ENCODE measurements at regions not wholly inside any gene's neighbourhood (a gene's known extent, or its start where the extent isn't known, plus 50 kb on each side); places are given as distances from the start of the nearest gene placed in this dataset.

DNA sequence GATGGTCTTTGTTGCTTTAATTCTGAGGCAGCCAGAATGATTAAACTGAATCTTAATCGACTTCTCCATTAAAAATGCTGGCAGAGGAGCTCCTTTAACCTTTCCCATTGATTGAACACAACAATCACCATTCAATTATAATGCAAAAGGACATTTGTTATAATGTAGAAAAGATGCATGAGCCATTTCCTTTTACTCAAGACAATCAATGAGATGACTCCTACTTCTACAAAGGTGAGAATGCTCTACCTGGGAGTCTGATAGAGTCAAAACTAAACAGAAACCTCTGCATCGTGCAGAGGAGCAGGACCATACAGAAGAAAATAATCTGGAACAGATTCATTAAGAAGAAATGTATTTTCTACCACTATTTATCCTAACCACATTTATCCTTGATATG lies 253.6 kb upstream of the DACH1 start:
- DNase-seq: no peak
- Histone ChIP-seq H3F3A (replicated peaks; ENCODE audit: insufficient read depth) (peaks cover 9% of the 10 kb centered on the region), H3K4me2 (no peak overlapping the region), H3K27me3 (ENCODE audit: insufficient read depth) (no peaks in the 10 kb centered on the region), H3K79me2 (ENCODE audit: insufficient read depth) (no peaks in the 10 kb centered on the region), H2AFZ (ENCODE audit: low read depth) (no peak overlapping the region), H3K4me1 (ENCODE audit: control insufficient read depth in 1 of 2, insufficient read depth in 2 of 2, low read depth in 1 of 2, low read length in 1 of 2) (no peaks in the 10 kb centered on the region; a peak in 1 of 4 replicates), H3K36me3 (replicated peaks in 1 of 2; ENCODE audit: control insufficient read depth in 1 of 2, insufficient read depth in 2 of 2, low read length in 1 of 2) (no peaks in the 10 kb centered on the region), H3K27ac (ENCODE audit: low read depth in 2 of 2, low read length in 1 of 2) (no peak overlapping the region), H3K9ac (no peak overlapping the region), H4K20me1 (ENCODE audit: insufficient read depth) (no peaks in the 10 kb centered on the region), H3K4me3 (ENCODE audit: low read depth in 2 of 2, low read length in 1 of 2) (no peak overlapping the region), H3K9me2 (no peaks in the 10 kb centered on the region), H3K9me3 (no peaks in the 10 kb centered on the region)
- ChIA-PET CTCF (interaction anchor here (0.9 kb wide), 1 partner anchor 42 kb away, joined by 3 read pairs; no protein-coding TSS in a partner anchor), POLR2A (no interaction called here)
- no peak for TF ChIP-seq GATA2 (CRISPR knock-in tag; IDR thresholded peaks at IDR 0.05)
- 46% methylated on average over 2 of the region's 2 CpGs for WGBS (ENCODE audit: low lambda C conversion rate)

- no peak for DNase-seq
- no peak overlapping the region for H3K27ac ChIP-seq (ENCODE audit: low read depth in 2 of 2, low read length in 1 of 2)
- no peaks in the 10 kb centered on the region for H3K9me2 ChIP-seq
- POLR2A ChIA-PET: no interaction called here
- TF ChIP-seq ELF1 (IDR thresholded peaks at IDR 0.05) (no peak), FOXM1 (IDR thresholded peaks at IDR 0.05; ENCODE audit: low read depth) (no peak), YY1 (IDR thresholded peaks at IDR 0.05; ENCODE audit: low read depth) (no peak), GABPA (IDR thresholded peaks at IDR 0.05; ENCODE audit: low read depth) (no peak), USF2 (IDR thresholded peaks at IDR 0.05; ENCODE audit: borderline replicate concordance, low read depth, low read length) (no peak), MXI1 (IDR thresholded peaks at IDR 0.05; ENCODE audit: low read depth, low read length) (no peak), TEAD4 (IDR thresholded peaks at IDR 0.05; ENCODE audit: borderline replicate concordance, insufficient read depth) (no peak), SMC3 (IDR thresholded peaks at IDR 0.05; ENCODE audit: low read depth, low read length) (no peak), JUND (IDR thresholded peaks at IDR 0.05) (no peak), CTCF (IDR thresholded peaks at IDR 0.05) (no peak), MEF2A (IDR thresholded peaks at IDR 0.05; ENCODE audit: borderline replicate concordance, low read depth) (no peak), POLR2AphosphoS5 (IDR thresholded peaks at IDR 0.05; ENCODE audit: low read depth, low read length) (no peak), TCF12 (IDR thresholded peaks at IDR 0.05) (no peak), NRF1 (IDR thresholded peaks at IDR 0.05; ENCODE audit: low read depth, low read length) (no peak)
- TF ChIP-seq, protein P1, sequence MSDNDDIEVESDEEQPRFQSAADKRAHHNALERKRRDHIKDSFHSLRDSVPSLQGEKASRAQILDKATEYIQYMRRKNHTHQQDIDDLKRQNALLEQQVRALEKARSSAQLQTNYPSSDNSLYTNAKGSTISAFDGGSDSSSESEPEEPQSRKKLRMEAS (IDR thresholded peaks at IDR 0.05; ENCODE audit: low read depth): no peak
- H3K9ac ChIP-seq: no peak overlapping the region
- H3K9me3 ChIP-seq: no peaks in the 10 kb centered on the region
- CTCF ChIA-PET: interaction anchor here (1.1 to 1.3 kb wide), 2 partner anchors 11 to 452 kb away, joined by 3 read pairs; no protein-coding TSS in a partner anchor
- WGBS (ENCODE audit: low lambda C conversion rate): 69% methylated on average over 2 of the region's 2 CpGs
- H3K4me3 ChIP-seq (ENCODE audit: low read depth in 2 of 2, low read length in 1 of 2): no peak overlapping the region
- no peak overlapping the region for H2AFZ ChIP-seq (ENCODE audit: low read depth)
- H3K27me3 ChIP-seq (ENCODE audit: insufficient read depth): no peaks in the 10 kb centered on the region
- no peaks in the 10 kb centered on the region for H4K20me1 ChIP-seq (ENCODE audit: insufficient read depth)
- peaks cover 0 to 7% of the 10 kb centered on the region in 2 experiments; a peak in 1 of 4 replicates for H3K4me1 ChIP-seq (ENCODE audit: control insufficient read depth in 1 of 2, insufficient read depth in 2 of 2, low read depth in 1 of 2, low read length in 1 of 2)
- H3F3A ChIP-seq (replicated peaks; ENCODE audit: insufficient read depth): peaks cover 3% of the 10 kb centered on the region
- no peaks in the 10 kb centered on the region for H3K79me2 ChIP-seq (ENCODE audit: insufficient read depth)
- H3K4me2 ChIP-seq: no peak overlapping the region
- H3K36me3 ChIP-seq (replicated peaks in 1 of 2; ENCODE audit: control insufficient read depth in 1 of 2, insufficient read depth in 2 of 2, low read length in 1 of 2): no peaks in the 10 kb centered on the region
Measured at GRCh38 chr13:72113931-72114330, 246.9 kb upstream of the DACH1 start.

Measured in SK-N-SH (cell line).